HepG2 (cell line): ENCODE measurements at regions not wholly inside any gene's neighbourhood (a gene's known extent, or its start where the extent isn't known, plus 50 kb on each side); places are given as distances from the start of the nearest gene placed in this dataset.

Source experiments
- ATAC-seq: fragments of 200-7000 bp; cut with Tn5 transposase; 3 replicates; pipeline ENCODE4 v1.9.1; 2020; ENCODE audit warnings: mild to moderate bottlenecking, moderate library complexity
- BruUV-seq: library from RNA; stranded (reverse); fragments of 400-500 nt; replicated peaks from 2 replicates; lab custom pipeline; 2021; lab: Mats Ljungman, UMichigan
- CTCF ChIA-PET: fragments of 300-600 bp; formaldehyde crosslinking; extraction: SDS; loops from one replicate; lab custom pipeline; 2021; ENCODE audit warnings: low total read pairs, inconsistent platforms, low intra/inter-chr PET ratio; lab: Yijun Ruan, JAX
- POLR2A ChIA-PET: fragments of 350-600 bp; sonication (Branson Sonifier 250); formaldehyde crosslinking; loops from one replicate; lab custom pipeline; 2020; ENCODE audit warnings: antibody characterized with exemption, inconsistent platforms; lab: Yijun Ruan, JAX
- DNase-seq: peaks from one replicate; pipeline ENCODE4 v3.0.0-alpha.2; 2015; ENCODE audit warnings: low spot score
- FAIRE-seq: peaks from 3 replicates; lab custom pipeline; 2011; peaks lifted over from hg19 to GRCh38; lab: Jason Lieb, UNC
- H2AFZ ChIP-seq: one replicate; pipeline ENCODE4 v1.6.1; 2011; ENCODE audit warnings: low read length, inconsistent platforms
- H3K27ac ChIP-seq: fragments of 300-600 bp; 3 replicates; pipeline ENCODE4 v1.8.0; 2011; ENCODE audit warnings: mixed run types, mild to moderate bottlenecking, mixed read lengths, low read length, inconsistent platforms; ENCODE audit not compliant: insufficient read depth; ENCODE audit errors: extremely low read length
- H3K27me3 ChIP-seq, 2 experiments: fragments of 200-600 bp in 1 of 2; 2 replicates in 1 of 2; 3 replicates in 1 of 2; pipeline versions ENCODE4 v1.6.0 to v1.8.0; 2011; ENCODE audit warnings: low read length in 2 of 2, mild to moderate bottlenecking in 2 of 2, moderate library complexity in 2 of 2, inconsistent platforms in 1 of 2; ENCODE audit not compliant: insufficient read depth in 2 of 2, control insufficient read depth in 1 of 2
- H3K36me3 ChIP-seq, 2 experiments: fragments of 200-600 bp in 1 of 2; replicated peaks in 1 of 2; 2 replicates in 1 of 2; 3 replicates in 1 of 2; pipeline versions ENCODE4 v1.5.1 to v1.8.0; 2011; ENCODE audit warnings: low read length in 2 of 2, inconsistent platforms in 1 of 2; ENCODE audit not compliant: insufficient read depth in 2 of 2, control insufficient read depth in 1 of 2
- H3K4me1 ChIP-seq: 2 replicates; pipeline ENCODE4 v1.5.1; 2012; ENCODE audit warnings: low read length, inconsistent platforms; ENCODE audit not compliant: insufficient read depth
- H3K4me2 ChIP-seq: 2 replicates; pipeline ENCODE4 v1.6.0; 2011; ENCODE audit warnings: low read depth, low read length, inconsistent platforms
- H3K4me3 ChIP-seq, 3 experiments: fragments of 200-600 bp in 1 of 3; sonication (generic), shearing (Covaris generic) in 1 of 3; replicated peaks in 1 of 3; 2 replicates each; pipeline ENCODE4 v1.5.1; 2011 to 2016; ENCODE audit warnings: low read length in 3 of 3, inconsistent platforms in 2 of 3, low read depth in 2 of 3, mild to moderate bottlenecking in 2 of 3, control low read depth in 1 of 3, mixed read lengths in 1 of 3; ENCODE audit not compliant: insufficient read depth in 1 of 3
- H3K79me2 ChIP-seq: one replicate; pipeline ENCODE4 v1.6.1; 2011; ENCODE audit warnings: low read length, inconsistent platforms; ENCODE audit not compliant: insufficient read depth
- H3K9ac ChIP-seq: 2 replicates; pipeline ENCODE4 v1.6.0; 2011; ENCODE audit warnings: mild to moderate bottlenecking, low read depth, low read length, inconsistent platforms; ENCODE audit not compliant: insufficient read depth
- H3K9me3 ChIP-seq: 2 replicates; pipeline ENCODE4 v1.5.1; 2012; ENCODE audit warnings: mild to moderate bottlenecking, low read length
- H4K20me1 ChIP-seq: 2 replicates; pipeline ENCODE4 v1.6.0; 2011; ENCODE audit warnings: inconsistent platforms, mild to moderate bottlenecking, low read length, moderate library complexity; ENCODE audit not compliant: insufficient read depth
- AGO2 ChIP-seq: fragments of 200-400 bp; formaldehyde crosslinking; optimal IDR thresholded peaks from 2 replicates; pipeline ENCODE3; 2017; ENCODE audit warnings: mild to moderate bottlenecking, low read depth, low read length, moderate library complexity
- CEBPB ChIP-seq: IDR thresholded peaks from 2 replicates; pipeline ENCODE4 v1.6.1; 2011; ENCODE audit warnings: low read depth, low read length, improper control_type of control experiment, borderline replicate concordance
- HDAC2 ChIP-seq: sonication (generic); formaldehyde crosslinking; IDR thresholded peaks from 2 replicates; pipeline ENCODE4 v1.4.0; 2020; ENCODE audit warnings: missing genetic modification reagents
- HMG20B ChIP-seq: conservative IDR thresholded peaks from 2 replicates; pipeline ENCODE4 v1.6.1; 2016; ENCODE audit warnings: missing genetic modification reagents, missing compliant biosample characterization
- HMGXB4 ChIP-seq, 2 experiments: sonication (generic) in 1 of 2; formaldehyde crosslinking in 1 of 2; IDR thresholded peaks; 2 replicates each; pipeline versions ENCODE4 v1.4.0 to v1.6.1; 2018 to 2020; ENCODE audit warnings: missing genetic modification reagents in 2 of 2, borderline replicate concordance in 1 of 2, low read depth in 1 of 2, mild to moderate bottlenecking in 1 of 2, missing biosample characterization in 1 of 2
- HNF1B ChIP-seq: sonication (generic); formaldehyde crosslinking; IDR thresholded peaks from 2 replicates; pipeline ENCODE4 v1.5.1; 2020; ENCODE audit warnings: mild to moderate bottlenecking, moderate library complexity, missing genetic modification reagents
- KAT2B ChIP-seq: fragments of 150-350 bp; IDR thresholded peaks from 2 replicates; pipeline ENCODE4 v1.6.1; 2014; ENCODE audit warnings: low read depth, low read length, borderline replicate concordance
- KDM2A ChIP-seq: sonication (generic); formaldehyde crosslinking; IDR thresholded peaks from 2 replicates; pipeline ENCODE4 v1.4.0; 2020; ENCODE audit warnings: low read depth, missing genetic modification reagents, borderline replicate concordance
- MAFF ChIP-seq: IDR thresholded peaks from 2 replicates; pipeline ENCODE4 v1.6.1; 2011; ENCODE audit warnings: low read depth, low read length, improper control_type of control experiment
- MTA1 ChIP-seq: sonication (generic); formaldehyde crosslinking; IDR thresholded peaks from 2 replicates; pipeline ENCODE4 v1.4.0; 2020; ENCODE audit warnings: missing genetic modification reagents, mild to moderate bottlenecking, borderline replicate concordance
- NKX3-1 ChIP-seq: sonication (generic); formaldehyde crosslinking; IDR thresholded peaks from 2 replicates; pipeline ENCODE4 v1.5.0; 2020; ENCODE audit warnings: missing genetic modification reagents
- TBL1XR1 ChIP-seq: fragments of 150-350 bp; IDR thresholded peaks from 2 replicates; pipeline ENCODE4 v1.6.1; 2014; ENCODE audit warnings: borderline replicate concordance, low read length; ENCODE audit not compliant: partially characterized antibody
- TSC22D2 ChIP-seq: sonication (generic); formaldehyde crosslinking; IDR thresholded peaks from 2 replicates; pipeline ENCODE4 v1.5.1; 2020; ENCODE audit warnings: missing genetic modification reagents, mild to moderate bottlenecking, borderline replicate concordance
- ZC3H4 ChIP-seq: sonication (generic); formaldehyde crosslinking; IDR thresholded peaks from 2 replicates; pipeline ENCODE4 v1.4.0; 2020; ENCODE audit warnings: missing genetic modification reagents, borderline replicate concordance
- ZGPAT ChIP-seq: IDR thresholded peaks from 2 replicates; pipeline ENCODE4 v1.6.1; 2016; ENCODE audit warnings: mild to moderate bottlenecking
- ZNF335 ChIP-seq: sonication (generic); formaldehyde crosslinking; IDR thresholded peaks from 2 replicates; pipeline ENCODE4 v1.4.0; 2020; ENCODE audit warnings: missing genetic modification reagents
- ZNF724P ChIP-seq: sonication (generic); formaldehyde crosslinking; IDR thresholded peaks from 2 replicates; pipeline ENCODE4 v1.8.0; 2022; ENCODE audit warnings: missing genetic modification reagents, borderline replicate concordance
- ZNF749 ChIP-seq: sonication (generic); formaldehyde crosslinking; IDR thresholded peaks from 2 replicates; pipeline ENCODE4 v1.8.0; 2022; ENCODE audit warnings: mild to moderate bottlenecking, missing genetic modification reagents, moderate library complexity, borderline replicate concordance
- ZNF75D ChIP-seq: sonication (generic); formaldehyde crosslinking; IDR thresholded peaks from 2 replicates; pipeline ENCODE4 v1.8.1; 2023; ENCODE audit warnings: missing genetic modification reagents, mild to moderate bottlenecking, borderline replicate concordance
- WGBS: methylation state at CpG from one replicate; pipeline ENCODE4 v1.1.6; 2017; ENCODE audit warnings: low lambda C conversion rate; 5-methylcytosine and 5-hydroxymethylcytosine counted together
- in situ Hi-C: cut with HindIII; loops from 2 replicates; pipeline ENCODE4 v1.10.0; 2017; ENCODE audit warnings: low pct_unique_long_range_greater_than_20kb; ENCODE audit not compliant: extremely low pct_ligation_motif_present
- intact Hi-C: fragments of 100-400 bp; cut with micrococcal nuclease; formaldehyde crosslinking; loops from one replicate; pipeline ENCODE4 v1.10.0; 2022; ENCODE audit not compliant: unreplicated experiment

- TF ChIP-seq TSC22D2 (no peak), AGO2 (no peak), HNF1B (no peak), ZGPAT (CRISPR knock-in tag) (no peak), ZNF749 (CRISPR knock-in tag) (no peak), TBL1XR1 (no peak), CEBPB (no peak), HMGXB4 (CRISPR knock-in tag; IDR thresholded peaks at IDR 0.05; ENCODE audit: borderline replicate concordance in 1 of 2, low read depth in 1 of 2) (no peak), ZNF335 (CRISPR knock-in tag) (no peak), HDAC2 (CRISPR knock-in tag) (no peak), NKX3-1 (no peak), ZNF724P (CRISPR knock-in tag) (no peak), HMG20B (CRISPR knock-in tag) (no peak), KAT2B (no peak), MAFF (no peak), ZNF75D (CRISPR knock-in tag) (no peak), ZC3H4 (CRISPR knock-in tag) (no peak), KDM2A (CRISPR knock-in tag) (no peak), MTA1 (CRISPR knock-in tag) (no peak)
- DNase-seq: no peak
- no TSS peak for BruUV-seq
- ChIA-PET CTCF (no interaction called here), POLR2A (no interaction called here)
- no peaks in the 10 kb centered on the region for H3K4me1 ChIP-seq
- no peaks in the 10 kb centered on the region for H3K79me2 ChIP-seq
- no peak for FAIRE-seq
- H3K4me3 ChIP-seq: no peak overlapping the region
- no peak for ATAC-seq
- no peak overlapping the region for H3K27ac ChIP-seq
- WGBS: 0% methylated on average over 2 of the region's 2 CpGs
- H3K9ac ChIP-seq: no peak overlapping the region
- H4K20me1 ChIP-seq: no peaks in the 10 kb centered on the region
- H3K36me3 ChIP-seq: no peaks in the 10 kb centered on the region
- no peaks in the 10 kb centered on the region for H3K9me3 ChIP-seq
- no peak overlapping the region for H3K4me2 ChIP-seq
- no peak overlapping the region for H2AFZ ChIP-seq
- H3K27me3 ChIP-seq: no peaks in the 10 kb centered on the region
- in situ Hi-C loops: no loop called here
- intact Hi-C loops: no loop called here
Observed at GRCh38 chr2:14975381-14975780, 342.9 kb downstream of the LRATD1 start.
